Hematopoietic multipotent progenitor cell treated with erythropoietin and hydrocortisone succinate and interleukin-3 and kit ligand, for 8 days (in vitro differentiated cells): ENCODE measurements at regions not wholly inside any gene's neighbourhood (a gene's known extent, or its start where the extent isn't known, plus 50 kb on each side); places are given as distances from the start of the nearest gene placed in this dataset.
"Not testable (repeated sequence)": the region's sequence is repeated elsewhere in the genome, so short reads cannot be mapped to it uniquely, and the experiment has no call there.

Experiments used
- DNase-seq: peaks from one replicate; pipeline ENCODE4 v3.0.0-alpha.2; 2015

DNA sequence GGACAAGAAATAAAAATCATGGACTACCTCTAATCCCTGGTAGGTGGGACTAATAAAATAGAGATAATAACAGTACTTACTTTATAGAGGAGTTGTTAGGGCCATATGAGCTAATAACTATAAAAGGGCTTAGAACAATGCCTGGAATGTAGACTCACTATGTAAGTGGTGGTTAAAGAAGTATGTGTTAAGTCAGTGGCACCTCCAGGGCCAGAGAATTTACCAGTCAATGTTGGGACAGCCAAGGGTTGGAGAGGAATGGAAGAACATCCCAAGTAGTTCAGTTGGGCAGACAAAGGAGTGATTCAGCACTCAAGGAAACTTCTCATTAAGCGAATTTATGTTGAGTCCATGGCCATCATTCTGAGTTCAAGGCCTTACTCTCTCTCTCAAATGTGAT, 116.8 kb downstream of the OTOR start:
- DNase-seq, result no peak

DNA sequence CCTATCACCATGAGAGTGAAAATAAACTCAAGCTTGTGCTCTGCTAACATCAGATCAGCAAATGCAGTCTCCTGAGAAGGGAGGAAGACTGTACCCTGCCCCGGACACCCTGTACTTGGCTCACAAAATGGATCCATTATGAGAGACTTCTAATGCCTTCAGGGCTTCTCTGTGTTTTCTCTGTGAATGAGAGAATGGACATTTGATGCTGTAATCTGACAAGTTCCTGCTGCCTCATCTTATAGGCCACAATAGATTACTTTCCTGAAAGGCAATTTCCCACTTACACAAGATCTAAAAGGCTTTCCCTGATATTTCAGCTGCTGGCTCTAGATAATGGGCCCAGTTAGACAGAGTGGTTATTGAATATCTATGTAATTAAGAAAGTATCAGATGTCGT, 117.2 kb downstream of the OTOR start:
- no peak for DNase-seq

DNA sequence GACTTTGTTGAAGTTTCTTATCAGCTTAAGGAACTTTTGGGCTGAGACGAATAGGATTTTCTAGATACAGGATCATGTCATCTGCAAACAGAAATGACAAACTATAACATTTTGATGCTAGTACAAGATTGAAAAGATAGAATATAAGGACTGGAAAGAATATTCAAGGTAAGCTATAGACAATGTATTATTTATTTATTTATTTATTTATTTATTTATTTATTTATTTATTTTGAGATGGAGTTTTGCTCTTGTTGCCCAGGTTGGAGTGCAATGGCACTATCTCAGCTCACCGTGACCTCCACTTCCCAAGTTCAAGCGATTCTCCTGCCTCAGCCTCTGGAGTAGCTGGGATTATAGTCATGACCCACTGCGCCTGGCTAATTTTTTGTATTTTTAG, 125.0 kb downstream of the OTOR start:
- DNase-seq, result not testable (repeated sequence)

DNA sequence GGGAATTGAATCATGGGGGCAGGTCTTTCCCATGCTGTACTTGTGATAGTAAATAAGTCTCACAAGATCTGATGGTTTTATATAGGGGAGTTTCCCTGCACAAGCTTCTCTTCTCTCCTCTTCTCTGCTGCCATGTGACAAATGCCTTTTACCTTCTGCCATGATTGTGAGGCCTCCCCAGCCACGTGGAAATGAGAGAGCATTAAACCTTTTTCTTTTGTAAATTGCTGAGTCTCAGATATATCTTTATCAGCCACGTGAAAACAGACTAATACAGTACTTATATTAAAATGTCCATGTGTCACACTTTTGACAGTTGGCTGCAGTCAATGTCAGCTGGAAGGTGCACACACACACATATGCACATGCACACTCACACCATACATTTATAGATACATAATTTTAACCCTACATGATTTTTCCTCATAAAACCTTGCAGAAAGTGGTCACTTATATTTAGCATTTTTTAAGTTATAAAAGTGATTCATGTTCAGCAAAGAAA, 128.9 kb downstream of the OTOR start:
- no peak for DNase-seq

DNA sequence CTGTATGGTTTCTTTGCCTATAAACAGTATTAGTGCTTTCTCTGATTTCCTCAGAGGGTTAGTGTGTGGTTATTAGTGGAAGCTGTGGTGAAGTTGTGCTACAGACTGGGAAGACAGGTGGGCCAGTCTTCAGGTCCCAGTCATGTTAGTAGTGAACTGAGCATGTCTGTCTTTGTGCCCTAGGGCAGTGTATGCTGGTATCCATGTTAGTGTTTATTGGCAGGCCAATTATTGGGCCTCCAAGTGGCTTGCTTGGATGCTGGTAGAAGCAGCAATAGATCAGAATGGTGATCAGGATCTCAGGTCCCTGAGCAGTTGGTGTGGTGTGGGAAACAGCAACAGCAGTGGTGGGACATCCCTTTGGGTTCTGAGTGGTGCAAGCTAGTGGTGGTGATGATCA, 137.6 kb downstream of the OTOR start:
- no peak for DNase-seq

DNA sequence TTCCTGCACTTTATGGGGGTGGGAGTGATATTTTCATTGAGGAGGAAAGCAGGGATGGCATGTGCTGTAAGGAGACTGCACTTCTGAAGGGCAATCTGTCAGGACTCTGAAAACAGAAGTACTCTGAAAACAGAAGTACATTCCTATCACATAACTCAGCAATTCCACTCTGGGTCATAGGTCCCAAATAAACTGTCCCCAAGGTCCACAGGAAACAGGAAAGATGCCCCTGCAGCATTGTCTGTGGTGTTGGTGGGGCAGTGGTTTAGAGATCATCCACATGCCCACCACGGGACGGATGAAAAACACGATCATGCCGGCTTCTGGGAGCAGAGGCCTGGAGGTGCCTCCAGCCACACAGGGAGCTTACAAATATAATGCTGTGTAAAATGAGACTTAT, 150.3 kb downstream of the OTOR start:
- no peak for DNase-seq

DNA sequence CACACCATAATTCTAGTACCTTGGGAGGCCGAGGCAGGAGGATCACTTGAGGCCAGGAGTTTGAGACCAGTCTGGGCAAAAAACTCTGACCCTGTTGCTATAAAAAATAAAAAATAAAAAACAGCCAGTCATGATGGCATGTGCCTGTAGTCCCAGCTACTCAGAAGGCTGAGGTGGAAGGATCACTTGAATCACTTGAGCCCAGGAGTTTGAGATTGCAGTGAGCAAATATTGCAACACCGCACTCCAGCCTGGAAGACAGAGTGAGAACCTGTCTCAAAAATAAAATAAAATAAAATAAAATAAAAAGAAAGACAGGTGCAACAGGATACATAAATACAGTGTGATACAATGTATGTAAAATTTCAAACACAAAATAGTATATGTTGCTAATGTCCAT, 154.5 kb downstream of the OTOR start:
- DNase-seq, result no peak

DNA sequence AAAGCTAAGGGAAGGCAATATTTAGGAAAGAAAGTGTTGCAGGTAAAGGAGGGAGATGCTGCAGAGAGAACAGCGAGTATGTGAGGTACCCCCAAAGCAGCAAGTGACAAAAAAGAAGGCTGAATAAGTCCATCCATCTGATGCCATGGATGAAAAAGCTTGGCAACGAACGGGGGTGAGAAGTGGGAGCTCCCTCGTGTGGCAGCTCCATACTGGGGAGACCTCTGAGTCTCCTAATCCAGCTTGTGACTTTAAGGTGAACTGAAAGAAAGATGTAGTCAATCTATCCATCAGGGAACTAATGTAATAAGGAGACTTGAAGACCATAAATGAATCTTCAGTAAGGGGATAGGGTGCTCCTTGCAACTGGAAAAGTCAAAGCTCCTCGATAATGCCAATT, 156.6 kb downstream of the OTOR start:
- no peak for DNase-seq

DNA sequence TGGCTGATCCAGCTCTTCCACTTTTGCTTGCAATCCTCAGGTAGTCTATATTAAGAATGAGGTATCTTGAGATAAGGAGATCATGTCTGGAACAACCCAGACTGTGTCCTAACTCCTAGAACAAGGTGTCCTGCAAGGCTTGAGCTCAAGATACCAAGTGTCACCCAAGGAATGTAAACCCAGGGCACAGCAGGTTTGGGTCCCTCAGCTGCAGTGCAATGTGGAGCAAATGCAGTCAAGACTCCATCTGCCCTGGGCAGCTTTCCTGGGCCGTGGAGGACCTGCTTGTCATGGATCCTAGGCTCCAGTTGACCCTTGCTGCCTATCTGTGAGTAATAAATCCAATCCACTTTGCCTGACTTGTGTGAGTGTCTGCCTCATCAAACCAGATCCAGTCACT, 166.1 kb downstream of the OTOR start:
- DNase-seq, result no peak

DNA sequence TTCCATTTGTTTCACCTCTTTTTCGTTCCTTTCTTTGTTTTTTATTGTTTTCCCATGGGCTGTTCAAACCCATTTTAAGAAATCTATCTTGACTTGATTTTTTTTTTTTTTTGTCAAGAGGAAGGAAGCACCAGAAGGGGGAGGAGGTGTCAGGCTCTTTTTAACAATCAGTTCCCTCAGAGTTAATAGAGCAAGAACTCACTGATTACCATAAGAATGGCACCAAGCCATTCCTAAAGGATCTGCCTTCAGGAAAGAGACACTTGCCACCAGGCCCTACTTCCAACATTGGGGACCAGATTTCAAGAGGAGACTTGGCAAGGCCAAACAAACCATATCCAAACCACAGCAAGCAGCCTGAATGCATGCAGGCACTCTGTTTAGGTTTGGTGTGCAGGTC, 168.0 kb downstream of the OTOR start:
- DNase-seq, result no peak

DNA sequence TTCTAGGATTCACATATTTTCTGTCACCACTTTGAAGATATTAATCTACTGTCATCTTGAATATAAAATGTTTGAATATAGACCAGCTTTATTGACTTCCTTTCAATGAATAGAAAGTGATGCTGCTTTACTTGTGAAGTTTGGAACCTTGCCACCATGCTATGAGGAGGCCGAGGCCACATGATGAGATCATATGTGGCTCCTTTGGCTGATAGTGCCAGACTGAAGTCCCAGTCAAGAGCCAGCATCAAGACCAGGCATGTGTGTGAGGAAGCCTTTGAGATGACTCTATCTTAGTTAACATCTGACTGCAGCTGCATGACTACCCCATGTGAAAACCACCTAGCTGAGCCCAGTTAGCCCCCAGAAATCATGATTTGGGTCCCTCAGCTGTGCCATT, 169.5 kb downstream of the OTOR start:
- DNase-seq, result no peak

DNA sequence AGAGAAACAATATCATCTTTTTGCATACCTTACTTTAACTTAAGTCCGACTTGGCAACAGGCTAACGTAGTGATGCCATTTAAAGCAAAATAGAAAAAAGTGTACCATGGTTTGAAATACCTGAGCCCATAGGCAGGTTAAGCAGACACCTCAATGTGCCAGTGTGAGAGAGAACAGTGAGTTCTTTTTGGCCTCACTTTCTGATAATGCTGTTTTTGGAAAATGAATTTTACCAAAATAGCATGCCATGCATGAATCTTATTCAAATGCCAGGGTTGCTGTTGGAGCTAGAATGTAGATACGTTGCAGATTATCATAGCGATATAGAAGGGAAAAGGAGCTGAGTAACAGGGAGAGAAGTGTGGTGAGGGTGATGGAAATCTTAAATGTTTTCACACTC, 170.2 kb downstream of the OTOR start:
- no peak for DNase-seq

DNA sequence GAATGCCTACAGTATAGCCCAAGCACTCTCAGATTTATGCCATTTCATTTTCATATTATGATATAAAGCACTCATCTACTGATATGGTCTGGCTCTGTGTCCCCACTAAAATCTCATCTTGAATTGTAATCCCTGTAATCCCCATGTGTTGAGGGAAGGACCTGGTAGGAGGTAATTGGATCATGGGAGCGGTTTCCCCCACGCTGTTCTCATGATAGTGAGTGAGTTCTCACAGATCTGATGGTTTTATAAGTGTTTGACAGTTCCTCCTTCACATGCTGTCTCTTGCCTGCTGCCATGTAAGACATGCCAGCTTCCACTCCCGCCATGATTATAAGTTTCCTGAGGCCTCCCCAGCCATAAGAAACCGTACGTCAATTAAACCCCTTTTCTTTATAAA, 171.7 kb downstream of the OTOR start:
- DNase-seq, result no peak

DNA sequence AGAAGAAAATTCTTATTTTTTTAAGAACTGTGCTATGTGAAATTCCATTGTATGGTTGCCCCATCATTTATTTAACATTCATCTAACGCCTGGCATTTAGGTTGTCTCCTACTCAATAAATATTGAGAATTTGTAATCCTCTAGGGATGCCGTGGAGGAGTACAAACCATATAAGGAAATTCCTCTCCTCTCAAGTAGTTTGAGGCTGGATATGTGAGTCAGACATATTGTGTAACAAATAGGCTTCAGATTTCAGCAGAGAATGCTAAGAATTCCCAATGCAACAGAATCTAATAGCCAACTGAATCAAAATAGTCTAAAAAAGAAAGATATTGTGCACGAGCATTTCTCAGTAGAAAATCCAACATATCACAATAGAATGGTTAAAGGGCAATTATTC, 174.7 kb downstream of the OTOR start:
- DNase-seq, result no peak

DNA sequence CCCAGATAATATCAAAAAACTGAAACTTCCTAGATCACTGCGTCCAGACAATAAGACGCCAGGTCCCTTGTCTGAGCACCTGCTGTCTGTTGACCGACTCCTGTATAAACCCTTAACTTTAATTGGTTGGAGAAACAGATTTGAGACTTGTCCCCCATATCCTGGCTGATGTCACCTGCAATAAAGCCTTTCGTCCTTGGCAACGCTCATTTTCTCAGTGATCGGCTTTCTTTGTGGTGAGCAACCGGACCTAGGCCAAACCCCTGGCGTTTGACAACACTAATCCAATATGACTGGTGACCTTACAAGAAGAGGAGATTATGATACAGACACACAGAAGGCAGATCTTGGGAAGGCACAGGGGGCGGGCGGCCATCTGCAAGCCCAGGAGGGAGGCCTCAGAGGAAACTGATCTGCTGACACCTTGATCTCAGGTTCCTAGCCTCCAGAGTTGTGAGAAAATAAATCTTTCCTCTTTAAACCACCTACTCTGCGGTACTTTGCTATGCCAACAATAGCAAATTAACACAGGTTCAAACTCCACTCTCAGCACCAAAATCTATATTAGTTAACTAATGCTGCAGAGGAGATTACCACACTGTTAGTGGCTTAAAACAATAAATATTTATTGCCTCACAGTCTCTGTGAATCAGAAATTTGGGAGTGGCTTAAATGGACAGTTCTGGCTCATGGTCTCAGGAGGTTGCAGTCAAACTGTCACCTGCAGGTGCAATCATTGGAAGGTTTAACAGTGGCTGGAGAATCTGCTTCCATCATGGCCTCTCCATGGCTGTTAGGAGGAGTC, 178.7 kb downstream of the OTOR start:
- no peak for DNase-seq

DNA sequence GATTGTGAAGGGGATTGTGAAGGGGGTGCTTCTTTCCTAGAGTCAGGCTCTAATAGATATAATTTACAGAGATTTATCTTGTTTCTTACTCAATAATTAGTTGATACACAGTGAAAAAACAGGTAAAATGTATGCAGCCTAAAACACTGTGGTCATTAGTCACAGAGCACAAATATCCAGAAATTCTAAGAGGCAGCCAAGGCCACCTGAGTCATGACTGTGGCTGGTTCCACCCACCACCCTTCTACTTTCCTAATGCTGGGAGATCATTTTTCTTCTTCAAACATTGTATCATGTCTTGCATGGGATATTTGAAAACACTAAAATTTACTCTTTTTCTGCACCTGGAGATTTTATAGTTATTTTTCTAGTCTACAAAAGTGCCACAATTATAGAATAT, 181.6 kb downstream of the OTOR start:
- no peak for DNase-seq

DNA sequence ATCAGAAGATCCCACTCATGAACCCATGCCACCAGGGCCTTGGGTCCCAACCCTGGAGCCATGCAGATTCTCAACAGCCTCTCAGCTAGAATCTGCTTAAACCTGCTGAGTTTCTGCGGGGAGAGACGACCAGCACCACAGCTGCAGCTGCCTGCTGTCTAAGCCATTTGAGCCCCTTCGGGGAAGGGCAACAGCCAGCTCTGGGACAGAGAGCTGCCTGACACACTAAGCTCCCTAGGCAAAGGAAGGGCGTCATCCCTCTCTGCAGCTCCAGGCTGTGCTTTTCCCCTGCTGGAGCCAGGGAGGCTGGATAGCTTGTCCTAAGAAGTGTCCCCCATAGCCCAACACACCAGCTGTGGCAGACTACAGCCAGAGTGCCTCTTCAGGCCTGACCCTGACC, 182.5 kb downstream of the OTOR start:
- no peak for DNase-seq

DNA sequence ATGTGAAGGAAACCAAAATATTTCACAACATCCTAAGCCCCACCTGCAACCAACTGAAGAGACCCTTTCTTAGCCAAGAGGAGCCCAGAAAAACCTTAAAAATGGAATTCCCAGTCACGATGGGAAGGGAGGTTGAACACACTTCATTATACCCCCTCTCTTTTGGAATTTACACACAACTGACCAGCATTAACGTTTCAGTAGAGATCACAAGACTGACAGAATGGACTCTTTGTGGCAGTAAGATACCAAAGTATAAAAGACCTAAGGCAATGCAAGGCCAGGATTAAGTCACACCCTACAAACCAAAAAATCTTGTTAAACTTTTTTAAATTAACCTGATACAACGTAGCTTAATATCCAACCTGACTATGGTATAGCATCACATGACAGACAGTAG, 190.9 kb downstream of the OTOR start:
- DNase-seq, result no peak

DNA sequence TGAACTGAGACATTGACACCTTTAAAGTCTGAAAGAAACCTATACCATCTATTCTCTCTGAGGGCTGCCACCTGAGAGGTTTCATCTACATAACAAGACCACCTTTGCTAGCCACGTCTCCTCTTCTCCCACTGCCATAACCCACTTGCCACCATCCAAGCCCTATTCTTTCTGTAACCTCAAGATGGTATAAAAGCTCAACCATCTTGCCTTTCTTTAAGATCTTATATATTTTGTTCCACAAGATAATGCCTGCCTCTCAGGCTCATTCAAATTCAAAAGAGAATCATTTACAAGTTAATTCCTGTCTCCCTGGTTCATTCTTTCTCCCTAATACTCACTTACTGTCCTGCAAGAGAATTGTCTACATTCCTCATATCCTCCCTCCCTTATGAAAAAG, 192.5 kb downstream of the OTOR start:
- no peak for DNase-seq

DNA sequence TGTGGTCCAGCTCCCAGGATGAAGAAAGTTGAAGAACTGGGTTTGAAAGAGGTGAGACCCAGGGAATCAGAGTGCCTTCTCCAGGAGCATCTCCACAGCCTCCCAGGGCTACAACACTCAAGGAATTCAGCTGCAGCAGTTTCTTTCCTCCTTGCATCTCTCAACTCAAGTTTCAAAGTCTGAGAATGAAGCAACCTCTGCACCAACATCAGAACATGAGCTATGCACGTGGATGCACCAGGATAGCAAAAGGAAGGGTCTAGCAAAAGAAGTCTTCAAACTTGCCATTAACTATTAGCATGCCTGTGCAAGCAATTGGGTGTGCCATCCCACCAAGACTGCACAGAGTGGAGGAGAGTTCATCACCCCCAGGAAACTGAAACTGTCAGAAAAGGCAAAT, 193.9 kb downstream of the OTOR start:
- no peak for DNase-seq

DNA sequence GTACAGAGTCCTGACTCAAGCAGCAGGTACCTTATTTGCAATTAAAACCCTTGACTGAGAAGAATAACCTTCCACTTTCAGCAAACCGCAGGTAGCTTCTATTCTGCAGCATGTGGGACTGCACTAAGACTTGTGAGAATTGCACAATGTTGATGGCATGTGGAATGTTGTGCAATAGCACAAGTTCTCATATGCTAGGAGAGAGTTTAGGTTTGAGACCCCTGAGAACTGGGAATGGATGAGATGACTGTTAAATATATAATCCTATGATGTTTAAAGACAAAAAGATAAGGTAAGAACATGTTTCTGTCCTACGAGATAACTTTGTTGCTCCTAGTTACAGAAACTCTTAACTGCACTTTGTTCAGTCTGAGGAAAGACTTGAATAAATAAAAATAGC, 194.6 kb downstream of the OTOR start:
- DNase-seq, result no peak

DNA sequence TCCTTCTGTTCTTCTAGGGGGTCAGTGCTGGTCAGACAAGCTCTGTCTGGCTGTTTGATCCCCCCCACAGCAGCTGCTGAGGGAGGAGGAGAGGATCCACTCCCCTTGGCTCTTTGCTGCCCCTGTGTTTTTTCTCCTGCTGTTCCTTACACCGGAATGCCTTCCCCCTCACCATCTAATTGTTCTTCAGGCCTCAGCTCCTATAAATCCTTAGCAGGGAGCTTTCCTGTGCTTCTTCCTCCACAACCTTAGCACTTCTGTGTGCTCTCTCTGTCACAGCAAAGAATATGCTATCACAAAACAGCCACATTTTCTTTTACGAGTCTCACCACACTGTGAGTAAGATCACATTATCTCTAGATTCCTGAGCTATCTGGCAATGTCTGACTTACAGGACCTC, 196.6 kb downstream of the OTOR start:
- DNase-seq, result no peak

DNA sequence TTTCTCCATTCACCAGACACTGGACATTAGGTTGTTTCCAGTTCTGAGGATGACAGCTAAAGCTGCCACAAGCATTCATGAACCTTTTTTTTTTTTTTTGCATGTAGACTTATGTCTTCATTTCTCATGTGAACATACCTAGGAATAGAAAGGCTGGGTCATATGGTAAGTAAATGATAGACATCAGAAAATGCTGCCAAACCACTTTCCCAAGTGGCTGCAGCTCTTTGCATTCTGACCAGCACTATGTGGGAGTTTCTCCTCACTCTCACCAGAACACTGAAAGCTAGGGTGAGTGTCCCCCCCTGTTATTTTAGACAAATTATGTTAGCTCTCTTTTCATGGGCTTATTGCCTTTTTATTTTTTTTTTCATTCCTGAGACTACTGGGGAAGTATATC, 197.5 kb downstream of the OTOR start:
- no peak for DNase-seq

DNA sequence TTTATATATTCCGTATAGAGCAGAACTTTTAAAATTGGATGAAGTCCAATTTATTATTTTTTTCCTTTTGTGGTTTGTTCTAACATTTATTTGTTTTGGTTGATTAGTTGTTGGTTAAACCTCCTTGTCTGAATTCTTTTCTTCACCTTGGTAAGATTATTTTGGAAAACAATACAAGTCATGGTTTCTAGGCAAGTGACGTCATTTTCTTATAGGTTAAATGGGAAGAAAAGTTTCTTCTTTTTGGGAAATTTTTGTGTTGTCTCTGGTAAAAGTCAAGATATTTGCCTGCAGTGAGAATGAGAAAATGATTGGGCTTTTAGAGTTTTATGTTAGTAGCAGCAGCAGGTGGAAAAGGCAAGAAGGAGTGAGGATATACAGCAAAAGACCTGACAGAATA, 197.9 kb downstream of the OTOR start:
- DNase-seq, result no peak

DNA sequence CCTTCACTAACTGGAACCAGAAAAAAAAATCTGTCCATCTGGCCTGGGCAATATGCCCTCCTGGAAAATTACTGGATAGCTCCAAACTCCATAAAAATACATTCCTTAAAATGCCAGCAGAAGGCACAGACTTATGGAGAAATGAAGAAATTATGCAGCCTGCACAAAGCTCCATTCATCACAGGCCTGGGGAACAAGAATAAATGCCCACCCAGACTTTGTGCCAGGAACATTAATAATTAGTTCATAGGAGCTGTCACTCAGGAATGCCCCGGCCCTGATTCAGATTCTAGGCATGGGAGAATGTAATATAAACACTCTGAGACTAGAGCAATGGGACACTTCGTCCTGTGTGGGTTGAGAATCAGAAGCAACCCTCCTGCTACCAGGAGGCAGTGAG, 199.3 kb downstream of the OTOR start:
- no peak for DNase-seq
